AG09309 (cell line): ENCODE measurements at regions not wholly inside any gene's neighbourhood (a gene's known extent, or its start where the extent isn't known, plus 50 kb on each side); places are given as distances from the start of the nearest gene placed in this dataset.
"Not testable (repeated sequence)": the region's sequence is repeated elsewhere in the genome, so short reads cannot be mapped to it uniquely, and the experiment has no call there.

ENCODE experiments used
- DNase-seq: peaks from one replicate; pipeline ENCODE4 v3.0.0-alpha.2; 2010; ENCODE audit warnings: low read depth
- H3K4me3 ChIP-seq: 2 replicates; pipeline ENCODE4 v1.5.1; 2011; ENCODE audit warnings: mild to moderate bottlenecking, low read depth, low read length, moderate library complexity; ENCODE audit not compliant: control insufficient read depth
- TF ChIP-seq, protein P1 (sequence below): IDR thresholded peaks from 2 replicates; pipeline ENCODE4 v1.5.1; 2011; ENCODE audit warnings: mild to moderate bottlenecking, low read depth, low read length, inconsistent platforms; ENCODE audit not compliant: insufficient read depth, control insufficient read depth; ENCODE audit errors: missing control alignments

- H3K4me3 ChIP-seq, result no peak overlapping the region
- TF ChIP-seq, protein P1, sequence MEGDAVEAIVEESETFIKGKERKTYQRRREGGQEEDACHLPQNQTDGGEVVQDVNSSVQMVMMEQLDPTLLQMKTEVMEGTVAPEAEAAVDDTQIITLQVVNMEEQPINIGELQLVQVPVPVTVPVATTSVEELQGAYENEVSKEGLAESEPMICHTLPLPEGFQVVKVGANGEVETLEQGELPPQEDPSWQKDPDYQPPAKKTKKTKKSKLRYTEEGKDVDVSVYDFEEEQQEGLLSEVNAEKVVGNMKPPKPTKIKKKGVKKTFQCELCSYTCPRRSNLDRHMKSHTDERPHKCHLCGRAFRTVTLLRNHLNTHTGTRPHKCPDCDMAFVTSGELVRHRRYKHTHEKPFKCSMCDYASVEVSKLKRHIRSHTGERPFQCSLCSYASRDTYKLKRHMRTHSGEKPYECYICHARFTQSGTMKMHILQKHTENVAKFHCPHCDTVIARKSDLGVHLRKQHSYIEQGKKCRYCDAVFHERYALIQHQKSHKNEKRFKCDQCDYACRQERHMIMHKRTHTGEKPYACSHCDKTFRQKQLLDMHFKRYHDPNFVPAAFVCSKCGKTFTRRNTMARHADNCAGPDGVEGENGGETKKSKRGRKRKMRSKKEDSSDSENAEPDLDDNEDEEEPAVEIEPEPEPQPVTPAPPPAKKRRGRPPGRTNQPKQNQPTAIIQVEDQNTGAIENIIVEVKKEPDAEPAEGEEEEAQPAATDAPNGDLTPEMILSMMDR, result no peak
- DNase-seq, result no peak
Observed at GRCh38 chr3:5766848-5767247, 579.3 kb downstream of the EDEM1 start.

- TF ChIP-seq, protein P1, result no peak
- H3K4me3 ChIP-seq, result no peak overlapping the region
- DNase-seq, result no peak
Observed at GRCh38 chr3:5767304-5767703, 579.8 kb downstream of the EDEM1 start.

GRCh38 chr3:5768281-5768945 lies 580.9 kb downstream of the EDEM1 start:
- no peak for DNase-seq
- H3K4me3 ChIP-seq, result no peak overlapping the region
- TF ChIP-seq, protein P1, result no peak

GRCh38 chr3:5769825-5770224 lies 582.3 kb downstream of the EDEM1 start:
- no peak overlapping the region for H3K4me3 ChIP-seq
- TF ChIP-seq, protein P1, result no peak
- DNase-seq, result no peak

GRCh38 chr3:5774337-5774736 lies 586.8 kb downstream of the EDEM1 start:
- no peak for DNase-seq
- H3K4me3 ChIP-seq, result no peak overlapping the region
- TF ChIP-seq, protein P1, result no peak

- not testable (repeated sequence) for H3K4me3 ChIP-seq, DNase-seq
Observed at GRCh38 chr3:5775100-5775499, 587.6 kb downstream of the EDEM1 start.

GRCh38 chr3:5784690-5785089 lies 597.2 kb downstream of the EDEM1 start:
- H3K4me3 ChIP-seq, result no peak overlapping the region
- TF ChIP-seq, protein P1, result no peak
- DNase-seq, result no peak
